OCI-LY1 (cell line): ENCODE measurements at regions not wholly inside any gene's neighbourhood (a gene's known extent, or its start where the extent isn't known, plus 50 kb on each side); places are given as distances from the start of the nearest gene placed in this dataset.

Source experiments
- H2AFZ ChIP-seq: fragments of 200-600 bp; sonication (generic), shearing (Covaris generic); 2 replicates; pipeline ENCODE4 v1.6.0; 2014; ENCODE audit warnings: antibody characterized with exemption, mild to moderate bottlenecking, low read length
- H3F3A ChIP-seq: fragments of 200-600 bp; sonication (generic), shearing (Covaris generic); 2 replicates; pipeline ENCODE4 v1.6.0; 2014; ENCODE audit warnings: mild to moderate bottlenecking, antibody characterized with exemption, low read length, moderate library complexity; ENCODE audit not compliant: insufficient read depth
- H3K27ac ChIP-seq: fragments of 200-600 bp; sonication (generic); 2 replicates; pipeline ENCODE4 v1.5.1; 2014; ENCODE audit warnings: low read length, mixed run types, mild to moderate bottlenecking, low read depth; ENCODE audit not compliant: poor library complexity, severe bottlenecking
- H3K27me3 ChIP-seq: fragments of 200-600 bp; sonication (generic); 2 replicates; pipeline ENCODE4 v1.6.0; 2014; ENCODE audit warnings: antibody characterized with exemption, mild to moderate bottlenecking, low read length, moderate library complexity; ENCODE audit not compliant: insufficient read depth
- H3K36me3 ChIP-seq: fragments of 200-600 bp; sonication (generic); 2 replicates; pipeline ENCODE4 v1.6.1; 2014; ENCODE audit warnings: mild to moderate bottlenecking, antibody characterized with exemption, low read length, moderate library complexity, mixed read lengths; ENCODE audit not compliant: insufficient read depth
- H3K4me1 ChIP-seq: fragments of 200-600 bp; sonication (generic); 2 replicates; pipeline ENCODE4 v1.5.1; 2014; ENCODE audit warnings: mild to moderate bottlenecking, low read length, moderate library complexity; ENCODE audit not compliant: insufficient read depth, severe bottlenecking
- H3K4me2 ChIP-seq: fragments of 200-600 bp; sonication (generic), shearing (Covaris generic); 2 replicates; pipeline ENCODE4 v1.6.1; 2014; ENCODE audit warnings: low read length
- H3K4me3 ChIP-seq: fragments of 200-600 bp; sonication (generic); 2 replicates; pipeline ENCODE4 v1.5.1; 2014; ENCODE audit warnings: low read length, low read depth, mild to moderate bottlenecking, mixed read lengths; ENCODE audit not compliant: poor library complexity, severe bottlenecking
- H3K79me2 ChIP-seq: fragments of 200-600 bp; shearing (Covaris generic); 2 replicates; pipeline ENCODE4 v1.6.1; 2016; ENCODE audit warnings: mixed run types, low read length, mixed read lengths; ENCODE audit not compliant: insufficient read depth
- H3K9ac ChIP-seq: fragments of 200-600 bp; sonication (generic), shearing (Covaris generic); 2 replicates; pipeline ENCODE4 v1.6.1; 2014; ENCODE audit warnings: mild to moderate bottlenecking, low read length, mixed read lengths
- H3K9me2 ChIP-seq: fragments of 200-600 bp; sonication (generic), shearing (Covaris generic); 2 replicates; pipeline ENCODE4 v1.6.1; 2014; ENCODE audit warnings: low read depth, mild to moderate bottlenecking, low read length, mixed read lengths
- H3K9me3 ChIP-seq: fragments of 200-600 bp; shearing (Covaris generic); 2 replicates; pipeline ENCODE4 v1.6.1; 2014; ENCODE audit warnings: low read length, mixed read lengths
- H4K20me1 ChIP-seq: fragments of 200-600 bp; sonication (generic), shearing (Covaris generic); 2 replicates; pipeline ENCODE4 v1.6.0; 2016; ENCODE audit warnings: mild to moderate bottlenecking, low read length; ENCODE audit not compliant: insufficient read depth
- EZH2 ChIP-seq: fragments of 200-600 bp; sonication (generic), shearing (Covaris generic); IDR thresholded peaks from 2 replicates; pipeline ENCODE4 v1.8.0; 2017; ENCODE audit warnings: borderline replicate concordance, mixed run types, mild to moderate bottlenecking, antibody characterized with exemption, low read length, moderate library complexity, mixed read lengths
- TF ChIP-seq, protein P1 (sequence below): fragments of 200-600 bp; sonication (generic), shearing (Covaris generic); IDR thresholded peaks from 2 replicates; pipeline ENCODE4 v1.5.1; 2017; ENCODE audit warnings: mild to moderate bottlenecking, antibody characterized with exemption, low read length, moderate library complexity, mixed read lengths

DNA sequence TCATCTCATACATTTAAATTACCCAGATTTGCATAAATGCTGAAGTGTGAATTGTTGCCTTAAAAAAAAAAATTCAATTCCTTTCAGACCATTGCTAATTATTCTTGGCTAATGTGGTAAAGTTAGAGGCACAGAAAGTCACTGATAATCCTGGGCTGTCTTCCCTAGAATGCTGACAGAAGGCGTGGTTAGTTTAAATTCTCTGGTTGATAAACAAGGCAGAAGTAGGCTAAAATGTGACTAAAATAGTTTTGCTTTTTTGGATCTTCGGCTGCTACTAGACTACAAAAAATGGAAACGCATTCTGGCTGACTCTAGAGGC is 193.7 kb downstream of the OTOL1 start:
- TF ChIP-seq, protein P1, sequence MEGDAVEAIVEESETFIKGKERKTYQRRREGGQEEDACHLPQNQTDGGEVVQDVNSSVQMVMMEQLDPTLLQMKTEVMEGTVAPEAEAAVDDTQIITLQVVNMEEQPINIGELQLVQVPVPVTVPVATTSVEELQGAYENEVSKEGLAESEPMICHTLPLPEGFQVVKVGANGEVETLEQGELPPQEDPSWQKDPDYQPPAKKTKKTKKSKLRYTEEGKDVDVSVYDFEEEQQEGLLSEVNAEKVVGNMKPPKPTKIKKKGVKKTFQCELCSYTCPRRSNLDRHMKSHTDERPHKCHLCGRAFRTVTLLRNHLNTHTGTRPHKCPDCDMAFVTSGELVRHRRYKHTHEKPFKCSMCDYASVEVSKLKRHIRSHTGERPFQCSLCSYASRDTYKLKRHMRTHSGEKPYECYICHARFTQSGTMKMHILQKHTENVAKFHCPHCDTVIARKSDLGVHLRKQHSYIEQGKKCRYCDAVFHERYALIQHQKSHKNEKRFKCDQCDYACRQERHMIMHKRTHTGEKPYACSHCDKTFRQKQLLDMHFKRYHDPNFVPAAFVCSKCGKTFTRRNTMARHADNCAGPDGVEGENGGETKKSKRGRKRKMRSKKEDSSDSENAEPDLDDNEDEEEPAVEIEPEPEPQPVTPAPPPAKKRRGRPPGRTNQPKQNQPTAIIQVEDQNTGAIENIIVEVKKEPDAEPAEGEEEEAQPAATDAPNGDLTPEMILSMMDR: no peak
- TF ChIP-seq EZH2: no peak
- Histone ChIP-seq H3K36me3 (no peaks in the 10 kb centered on the region), H3K4me3 (no peak overlapping the region)

DNA sequence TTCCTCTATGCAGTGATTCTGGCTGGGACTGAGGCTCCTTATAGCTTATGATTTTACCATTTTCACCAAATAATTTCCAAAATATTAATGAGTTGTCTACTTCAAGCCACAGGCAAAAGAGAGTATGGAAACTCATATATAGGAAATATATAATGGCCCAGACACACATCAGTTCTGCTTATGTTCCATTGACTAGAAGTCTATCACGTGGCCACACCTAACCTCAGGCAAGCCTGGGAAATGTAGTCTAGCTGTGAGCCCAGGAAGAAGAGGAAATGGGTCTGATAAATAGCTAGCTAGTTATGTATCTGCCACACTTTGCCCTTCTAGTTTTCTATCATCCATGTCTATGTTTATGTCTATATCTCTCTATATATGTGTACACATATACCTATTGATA is 195.1 kb downstream of the OTOL1 start:
- TF ChIP-seq, protein P1: no peak
- no peak for TF ChIP-seq EZH2

More for the DNA sequence above, 193.7 kb downstream of the OTOL1 start:
- no peak overlapping the region for H2AFZ ChIP-seq
- H3K9me2 ChIP-seq: no peaks in the 10 kb centered on the region
- H3K9ac ChIP-seq: no peak overlapping the region
- H3K79me2 ChIP-seq: no peaks in the 10 kb centered on the region
- H3K27me3 ChIP-seq: no peaks in the 10 kb centered on the region
- no peaks in the 10 kb centered on the region for H3K9me3 ChIP-seq
- no peaks in the 10 kb centered on the region for H4K20me1 ChIP-seq
- H3K4me2 ChIP-seq: no peak overlapping the region
- no peaks in the 10 kb centered on the region for H3K4me1 ChIP-seq
- H3K27ac ChIP-seq: no peak overlapping the region
- no peaks in the 10 kb centered on the region for H3F3A ChIP-seq

DNA sequence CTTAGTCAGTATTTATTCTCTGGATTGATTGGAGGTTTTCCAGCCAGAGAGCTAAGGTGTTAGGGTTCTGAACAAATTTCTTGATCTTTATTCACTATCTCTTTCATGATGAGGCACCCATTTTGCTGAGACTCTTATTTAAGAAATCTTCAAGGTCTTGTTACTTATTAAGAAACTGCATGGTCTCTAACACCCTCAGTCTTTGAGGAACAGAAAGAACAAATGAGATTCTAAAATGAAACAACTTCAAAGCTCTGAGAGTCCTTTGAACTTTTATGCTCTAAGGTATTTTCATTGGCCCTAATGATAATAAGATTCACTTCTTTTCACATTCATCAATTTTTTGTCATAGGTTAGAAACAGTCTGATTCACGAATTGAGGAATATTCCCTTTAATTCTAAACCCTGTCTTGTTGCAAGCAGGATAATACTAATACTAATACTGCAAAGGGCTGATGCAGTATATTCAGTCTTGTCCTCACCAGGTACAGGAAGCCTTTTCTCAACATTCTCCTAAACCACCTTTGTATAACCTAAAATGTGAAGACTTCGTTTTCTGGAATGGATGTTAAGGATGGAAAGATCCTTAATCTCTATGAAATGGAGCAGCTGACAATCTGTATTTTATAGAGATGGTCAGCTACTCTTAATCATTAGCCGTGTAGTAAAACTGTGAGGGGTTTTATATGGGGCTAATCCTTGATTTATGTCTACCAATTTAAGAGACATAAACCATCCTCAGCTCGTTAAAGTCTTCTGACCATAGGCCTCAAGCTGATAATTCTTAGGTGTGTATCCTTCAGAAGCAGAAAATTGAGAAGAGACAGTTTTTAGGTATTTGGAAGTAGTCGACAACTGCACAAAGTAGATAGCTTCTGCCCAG is 198.3 kb downstream of the OTOL1 start:
- no peaks in the 10 kb centered on the region for H3F3A ChIP-seq
- H3K4me2 ChIP-seq: no peak overlapping the region
- H4K20me1 ChIP-seq: no peaks in the 10 kb centered on the region
- TF ChIP-seq, protein P1: no peak
- no peak for TF ChIP-seq EZH2
- H3K9ac ChIP-seq: no peak overlapping the region
- no peak overlapping the region for H3K27ac ChIP-seq
- H2AFZ ChIP-seq: no peak overlapping the region
- H3K79me2 ChIP-seq: no peaks in the 10 kb centered on the region
- H3K36me3 ChIP-seq: no peaks in the 10 kb centered on the region
- no peaks in the 10 kb centered on the region for H3K27me3 ChIP-seq
- H3K9me2 ChIP-seq: no peaks in the 10 kb centered on the region
- H3K9me3 ChIP-seq: no peaks in the 10 kb centered on the region
- no peak overlapping the region for H3K4me3 ChIP-seq
- H3K4me1 ChIP-seq: no peaks in the 10 kb centered on the region

More for the DNA sequence above, 195.1 kb downstream of the OTOL1 start:
- Histone ChIP-seq H3K9ac (no peak overlapping the region), H3K36me3 (no peaks in the 10 kb centered on the region), H3F3A (no peaks in the 10 kb centered on the region), H3K4me1 (no peaks in the 10 kb centered on the region), H3K79me2 (no peaks in the 10 kb centered on the region), H3K4me3 (no peak overlapping the region), H2AFZ (no peak overlapping the region), H4K20me1 (no peaks in the 10 kb centered on the region), H3K9me3 (no peaks in the 10 kb centered on the region), H3K9me2 (no peaks in the 10 kb centered on the region), H3K27ac (no peak overlapping the region), H3K4me2 (no peak overlapping the region), H3K27me3 (no peaks in the 10 kb centered on the region)
